BE2C (cell line): ENCODE measurements at regions not wholly inside any gene's neighbourhood (a gene's known extent, or its start where the extent isn't known, plus 50 kb on each side); places are given as distances from the start of the nearest gene placed in this dataset.

Experiments used
- DNase-seq: peaks from one replicate; pipeline ENCODE4 v3.0.0-alpha.2; 2020
- H3K27me3 ChIP-seq: fragments of 250-450 bp; sonication (Bioruptor Pico); 2 replicates; pipeline ENCODE4 v1.5.1; 2020; ENCODE audit warnings: mild to moderate bottlenecking
- H3K36me3 ChIP-seq: fragments of 250-450 bp; sonication (Bioruptor Pico); 2 replicates; pipeline ENCODE4 v1.5.1; 2020; ENCODE audit warnings: mild to moderate bottlenecking
- H3K4me1 ChIP-seq: fragments of 250-450 bp; sonication (Bioruptor Pico); 2 replicates; pipeline ENCODE4 v1.5.1; 2020
- H3K4me3 ChIP-seq: 2 replicates; pipeline ENCODE4 v1.5.1; 2011; ENCODE audit warnings: low read depth, low read length
- H3K9me3 ChIP-seq: fragments of 250-450 bp; sonication (Bioruptor Pico); 2 replicates; pipeline ENCODE4 v1.5.1; 2020
- TF ChIP-seq, protein P1 (sequence below): IDR thresholded peaks from 2 replicates; pipeline ENCODE4 v1.5.1; 2012; ENCODE audit warnings: mild to moderate bottlenecking, low read depth, low read length

DNA sequence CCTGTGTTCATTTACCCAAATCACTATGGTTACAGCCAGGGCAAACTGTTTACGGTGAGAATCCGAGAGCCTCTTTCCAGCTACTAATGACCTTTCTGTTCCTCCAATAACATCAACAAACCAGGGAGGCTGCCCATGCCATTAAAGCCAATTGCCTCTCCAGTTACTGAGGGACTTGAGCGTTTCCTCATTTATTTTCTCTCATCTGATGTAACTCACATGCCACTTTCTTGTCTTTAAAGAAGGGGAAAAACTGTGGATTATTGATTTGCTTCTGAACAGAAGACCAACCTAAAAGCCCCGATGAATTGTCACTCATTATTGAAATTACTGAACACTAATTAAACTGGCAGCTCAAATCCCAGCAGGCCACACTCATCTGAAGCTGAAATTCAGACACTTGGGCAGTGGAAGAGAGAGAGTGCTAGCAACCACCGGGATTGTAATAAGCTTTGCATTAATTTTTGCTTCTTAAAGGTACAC, 595.8 kb upstream of the MKI67 start:
- Histone ChIP-seq H3K36me3 (no peaks in the 10 kb centered on the region), H3K9me3 (no peaks in the 10 kb centered on the region), H3K4me1 (no peaks in the 10 kb centered on the region), H3K4me3 (no peak overlapping the region), H3K27me3 (no peaks in the 10 kb centered on the region)
- TF ChIP-seq, protein P1, sequence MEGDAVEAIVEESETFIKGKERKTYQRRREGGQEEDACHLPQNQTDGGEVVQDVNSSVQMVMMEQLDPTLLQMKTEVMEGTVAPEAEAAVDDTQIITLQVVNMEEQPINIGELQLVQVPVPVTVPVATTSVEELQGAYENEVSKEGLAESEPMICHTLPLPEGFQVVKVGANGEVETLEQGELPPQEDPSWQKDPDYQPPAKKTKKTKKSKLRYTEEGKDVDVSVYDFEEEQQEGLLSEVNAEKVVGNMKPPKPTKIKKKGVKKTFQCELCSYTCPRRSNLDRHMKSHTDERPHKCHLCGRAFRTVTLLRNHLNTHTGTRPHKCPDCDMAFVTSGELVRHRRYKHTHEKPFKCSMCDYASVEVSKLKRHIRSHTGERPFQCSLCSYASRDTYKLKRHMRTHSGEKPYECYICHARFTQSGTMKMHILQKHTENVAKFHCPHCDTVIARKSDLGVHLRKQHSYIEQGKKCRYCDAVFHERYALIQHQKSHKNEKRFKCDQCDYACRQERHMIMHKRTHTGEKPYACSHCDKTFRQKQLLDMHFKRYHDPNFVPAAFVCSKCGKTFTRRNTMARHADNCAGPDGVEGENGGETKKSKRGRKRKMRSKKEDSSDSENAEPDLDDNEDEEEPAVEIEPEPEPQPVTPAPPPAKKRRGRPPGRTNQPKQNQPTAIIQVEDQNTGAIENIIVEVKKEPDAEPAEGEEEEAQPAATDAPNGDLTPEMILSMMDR, result no peak
- no peak for DNase-seq

DNA sequence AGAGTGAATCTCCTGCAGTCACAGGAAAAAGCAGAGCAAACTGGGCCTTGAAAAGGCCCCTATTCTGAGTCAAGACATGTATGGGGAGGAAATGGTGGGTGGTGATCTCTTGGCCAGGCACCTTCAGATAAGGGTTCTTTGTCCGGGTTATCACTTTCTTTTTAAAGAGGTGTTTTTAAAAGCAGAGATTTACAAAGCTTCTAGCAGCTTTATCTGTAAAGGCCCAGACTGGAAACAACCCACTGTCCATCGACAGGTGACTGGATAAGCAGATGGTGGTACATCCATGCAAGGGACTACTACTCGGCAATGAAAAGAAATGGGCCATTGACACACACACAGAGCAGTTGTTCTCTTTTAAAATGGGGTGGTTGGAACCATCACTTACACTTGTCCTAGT, 596.7 kb upstream of the MKI67 start:
- no peak for DNase-seq

DNA sequence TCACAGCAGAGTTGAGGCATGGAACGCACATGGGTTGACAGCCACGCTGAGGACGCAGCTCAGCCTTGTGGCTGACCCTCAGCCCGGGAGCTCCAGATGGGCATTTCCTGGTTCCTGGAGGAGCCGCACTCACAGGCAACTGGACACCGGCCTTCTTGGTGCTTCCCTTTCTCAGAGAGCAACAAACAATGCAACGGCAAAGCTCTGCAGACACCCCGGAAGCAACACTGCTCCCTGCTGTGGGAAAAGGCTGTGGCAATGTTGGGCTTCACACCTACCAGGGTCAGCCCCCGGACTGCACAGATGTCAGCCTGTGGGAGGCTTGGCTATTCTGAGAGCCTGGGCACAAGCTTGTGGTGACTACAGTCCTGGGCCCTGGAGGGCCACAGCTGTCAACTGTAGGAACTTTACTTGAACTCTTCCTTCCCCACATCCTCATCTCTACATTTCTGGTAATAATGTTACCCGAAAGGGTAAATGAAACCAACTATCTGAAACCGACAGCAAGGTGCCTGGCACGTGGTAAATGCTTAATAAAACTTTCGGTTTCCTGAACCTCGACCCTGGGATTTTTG, 597.5 kb upstream of the MKI67 start:
- Histone ChIP-seq H3K27me3 (no peaks in the 10 kb centered on the region), H3K36me3 (no peaks in the 10 kb centered on the region), H3K9me3 (no peaks in the 10 kb centered on the region), H3K4me1 (no peaks in the 10 kb centered on the region), H3K4me3 (no peak overlapping the region)
- TF ChIP-seq, protein P1, result no peak
- no peak for DNase-seq

More for the DNA sequence above, 596.7 kb upstream of the MKI67 start:
- Histone ChIP-seq H3K4me1 (no peaks in the 10 kb centered on the region), H3K36me3 (no peaks in the 10 kb centered on the region), H3K27me3 (no peaks in the 10 kb centered on the region), H3K9me3 (no peaks in the 10 kb centered on the region), H3K4me3 (no peak overlapping the region)
- TF ChIP-seq, protein P1, result no peak

DNA sequence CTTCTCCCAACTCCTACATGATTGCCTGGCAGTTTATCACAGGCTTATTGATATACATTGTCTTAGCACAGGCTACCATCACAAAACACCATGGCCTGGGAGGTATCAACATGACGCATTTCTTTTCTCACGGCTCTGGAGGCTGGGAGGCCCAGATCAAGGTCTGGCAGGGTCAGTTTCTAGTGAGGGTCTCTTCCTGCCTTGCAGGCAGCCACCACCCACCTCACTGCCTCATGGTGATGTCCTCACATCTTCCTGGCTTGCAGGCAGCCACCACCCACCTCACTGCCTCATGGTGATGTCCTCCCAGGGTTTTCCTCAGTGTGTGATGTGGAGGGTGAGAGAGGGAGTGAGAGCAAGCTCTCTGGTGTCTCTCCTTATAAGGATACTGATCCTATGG, 599.3 kb upstream of the MKI67 start:
- TF ChIP-seq, protein P1, result no peak
- no peaks in the 10 kb centered on the region for H3K27me3 ChIP-seq
- no peaks in the 10 kb centered on the region for H3K4me1 ChIP-seq
- H3K9me3 ChIP-seq, result no peaks in the 10 kb centered on the region
- DNase-seq, result no peak
- H3K4me3 ChIP-seq, result no peak overlapping the region
- H3K36me3 ChIP-seq, result no peaks in the 10 kb centered on the region

DNA sequence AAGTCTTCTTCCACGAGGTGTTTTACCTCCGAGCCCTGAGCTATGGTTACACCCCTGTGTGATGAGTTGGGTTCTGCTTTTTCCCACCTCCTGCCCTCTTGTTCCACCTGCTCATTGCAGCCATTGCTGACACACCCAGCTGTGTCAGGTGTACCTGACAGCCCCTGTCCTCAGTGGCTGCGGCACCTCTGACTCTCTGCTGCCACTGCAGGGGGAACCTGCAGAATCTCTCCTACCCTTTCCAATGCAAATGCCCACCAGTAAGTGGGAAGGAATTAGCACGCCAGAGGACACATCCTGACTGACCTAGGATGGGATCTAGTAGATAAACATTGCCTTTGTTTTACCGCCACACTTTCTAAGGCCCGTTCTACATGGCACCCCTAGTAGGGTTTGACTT, 600.9 kb upstream of the MKI67 start:
- no peaks in the 10 kb centered on the region for H3K4me1 ChIP-seq
- no peak for DNase-seq
- TF ChIP-seq, protein P1, result no peak
- no peak overlapping the region for H3K4me3 ChIP-seq
- H3K36me3 ChIP-seq, result no peaks in the 10 kb centered on the region
- no peaks in the 10 kb centered on the region for H3K9me3 ChIP-seq
- H3K27me3 ChIP-seq, result no peaks in the 10 kb centered on the region

DNA sequence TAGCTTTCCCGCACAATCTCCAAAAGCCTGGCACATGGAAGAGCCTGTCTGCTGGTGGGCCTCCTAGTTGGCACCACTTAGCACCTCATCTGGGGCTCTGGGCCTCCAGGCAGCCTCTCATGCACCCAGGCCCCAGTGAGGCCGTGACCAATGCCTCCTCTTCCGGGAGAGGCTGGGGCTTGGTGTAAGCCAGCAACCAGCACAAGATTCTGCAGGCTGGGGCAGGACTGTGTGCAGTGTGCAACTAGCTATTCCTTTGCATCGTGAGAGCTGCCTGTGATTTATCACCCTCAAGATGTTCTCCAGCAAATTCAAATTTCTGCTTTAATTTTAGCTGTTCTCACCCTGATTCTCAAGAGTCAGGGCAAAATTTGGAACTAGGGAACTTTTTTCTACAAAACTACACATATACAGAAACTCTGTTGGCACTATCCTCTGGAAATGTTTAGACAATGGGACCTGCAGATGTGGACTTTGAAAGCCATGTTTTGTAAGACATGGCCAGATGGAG, 603.7 kb upstream of the MKI67 start:
- Histone ChIP-seq H3K27me3 (no peaks in the 10 kb centered on the region), H3K4me1 (no peaks in the 10 kb centered on the region), H3K4me3 (no peak overlapping the region), H3K9me3 (no peaks in the 10 kb centered on the region), H3K36me3 (no peaks in the 10 kb centered on the region)
- DNase-seq, result no peak
- TF ChIP-seq, protein P1, result no peak
